RWPE2 (cell line): ENCODE measurements at regions not wholly inside any gene's neighbourhood (a gene's known extent, or its start where the extent isn't known, plus 50 kb on each side); places are given as distances from the start of the nearest gene placed in this dataset.
"Not testable (repeated sequence)": the region's sequence is repeated elsewhere in the genome, so short reads cannot be mapped to it uniquely, and the experiment has no call there.

Experiments
- ATAC-seq: fragments of 200-7000 bp; cut with Tn5 transposase; 3 replicates; pipeline ENCODE4 v1.9.1; 2021; ENCODE audit warnings: low read depth
- DNase-seq: peaks from one replicate; pipeline ENCODE4 v3.0.0-alpha.2; 2020; ENCODE audit warnings: low spot score
- H3K27ac ChIP-seq: fragments of 450-650 bp; 2 replicates; pipeline ENCODE4 v1.5.1; 2017; ENCODE audit warnings: mild to moderate bottlenecking; ENCODE audit not compliant: poor library complexity, severe bottlenecking
- H3K27me3 ChIP-seq: fragments of 250-450 bp; sonication (Bioruptor Pico); 2 replicates; pipeline ENCODE4 v1.5.1; 2021; ENCODE audit warnings: mild to moderate bottlenecking, moderate library complexity; ENCODE audit not compliant: insufficient read depth, poor library complexity, severe bottlenecking
- H3K36me3 ChIP-seq: fragments of 250-450 bp; sonication (Bioruptor Pico); 2 replicates; pipeline ENCODE4 v1.5.1; 2020; ENCODE audit warnings: low read depth, mild to moderate bottlenecking, moderate library complexity
- H3K4me1 ChIP-seq: fragments of 250-450 bp; sonication (Bioruptor Pico); 2 replicates; pipeline ENCODE4 v1.5.1; 2021; ENCODE audit warnings: mild to moderate bottlenecking, moderate library complexity; ENCODE audit not compliant: insufficient read depth, poor library complexity, severe bottlenecking
- H3K4me3 ChIP-seq: fragments of 250-450 bp; sonication (Bioruptor Pico); 2 replicates; pipeline ENCODE4 v1.5.1; 2021; ENCODE audit warnings: mild to moderate bottlenecking, moderate library complexity; ENCODE audit not compliant: severe bottlenecking
- H3K9me3 ChIP-seq: fragments of 250-450 bp; sonication (Bioruptor Pico); 2 replicates; pipeline ENCODE4 v1.5.1; 2021; ENCODE audit warnings: mild to moderate bottlenecking, moderate library complexity; ENCODE audit not compliant: severe bottlenecking
- CTCF ChIP-seq: fragments of 450-650 bp; IDR thresholded peaks from one replicate; pipeline ENCODE4 v1.5.1; 2017; ENCODE audit warnings: mild to moderate bottlenecking, moderate library complexity; ENCODE audit not compliant: poor library complexity, severe bottlenecking

GRCh38 chr1:37186246-37186756 lies 152.0 kb upstream of the GRIK3 start:
- TF ChIP-seq CTCF, result no peak
- H3K36me3 ChIP-seq, result no peaks in the 10 kb centered on the region
- DNase-seq (no peak), ATAC-seq (no peak; the same call in 2 of the 3 replicates)
- H3K27me3 ChIP-seq, result no peaks in the 10 kb centered on the region
- H3K27ac ChIP-seq, result no peak overlapping the region
- H3K4me1 ChIP-seq, result no peaks in the 10 kb centered on the region
- no peaks in the 10 kb centered on the region for H3K9me3 ChIP-seq
- no peak overlapping the region for H3K4me3 ChIP-seq

- no peak overlapping the region for H3K27ac ChIP-seq
- DNase-seq (no peak), ATAC-seq (no peak)
These were observed 154.8 kb upstream of the GRIK3 start for GRCh38 chr1:37189111-37189510.

GRCh38 chr1:37197411-37197810 lies 163.1 kb upstream of the GRIK3 start:
- H3K4me3 ChIP-seq, result no peak overlapping the region
- H3K27ac ChIP-seq, result no peak overlapping the region
- peaks cover 14% of the 10 kb centered on the region for H3K27me3 ChIP-seq
- no peaks in the 10 kb centered on the region for H3K36me3 ChIP-seq
- no peak for TF ChIP-seq CTCF
- H3K9me3 ChIP-seq, result no peaks in the 10 kb centered on the region
- DNase-seq, result no peak
- H3K4me1 ChIP-seq, result no peaks in the 10 kb centered on the region
- no peak for ATAC-seq

More at GRCh38 chr1:37189111-37189510, 154.8 kb upstream of the GRIK3 start:
- H3K27me3 ChIP-seq, result peaks cover 7% of the 10 kb centered on the region
- H3K9me3 ChIP-seq, result no peaks in the 10 kb centered on the region
- no peak for TF ChIP-seq CTCF
- no peak overlapping the region for H3K4me3 ChIP-seq
- H3K36me3 ChIP-seq, result no peaks in the 10 kb centered on the region
- no peaks in the 10 kb centered on the region for H3K4me1 ChIP-seq

GRCh38 chr1:37214305-37214704 lies 180.0 kb upstream of the GRIK3 start:
- not testable (repeated sequence) for ATAC-seq, H3K36me3 ChIP-seq, H3K4me3 ChIP-seq, DNase-seq, H3K4me1 ChIP-seq, H3K9me3 ChIP-seq, H3K27me3 ChIP-seq, H3K27ac ChIP-seq

GRCh38 chr1:37233606-37234005 lies 199.3 kb upstream of the GRIK3 start:
- no peak for TF ChIP-seq CTCF
- H3K27ac ChIP-seq, result no peak overlapping the region
- ATAC-seq (no peak), DNase-seq (no peak)
- no peaks in the 10 kb centered on the region for H3K4me1 ChIP-seq
- H3K27me3 ChIP-seq, result peaks cover 4% of the 10 kb centered on the region
- no peak overlapping the region for H3K4me3 ChIP-seq
- H3K36me3 ChIP-seq, result no peaks in the 10 kb centered on the region
- H3K9me3 ChIP-seq, result no peaks in the 10 kb centered on the region
